HepG2 (cell line): ENCODE measurements at regions not wholly inside any gene's neighbourhood (a gene's known extent, or its start where the extent isn't known, plus 50 kb on each side); places are given as distances from the start of the nearest gene placed in this dataset.

Experiments
- ATAC-seq: fragments of 200-7000 bp; cut with Tn5 transposase; 3 replicates; pipeline ENCODE4 v1.9.1; 2020; ENCODE audit warnings: mild to moderate bottlenecking, moderate library complexity
- BruUV-seq: library from RNA; stranded (reverse); fragments of 400-500 nt; replicated peaks from 2 replicates; lab custom pipeline; 2021; lab: Mats Ljungman, UMichigan
- CTCF ChIA-PET: fragments of 300-600 bp; formaldehyde crosslinking; extraction: SDS; loops from one replicate; lab custom pipeline; 2021; ENCODE audit warnings: low total read pairs, inconsistent platforms, low intra/inter-chr PET ratio; lab: Yijun Ruan, JAX
- POLR2A ChIA-PET: fragments of 350-600 bp; sonication (Branson Sonifier 250); formaldehyde crosslinking; loops from one replicate; lab custom pipeline; 2020; ENCODE audit warnings: antibody characterized with exemption, inconsistent platforms; lab: Yijun Ruan, JAX
- DNase-seq: peaks from one replicate; pipeline ENCODE4 v3.0.0-alpha.2; 2015; ENCODE audit warnings: low spot score
- FAIRE-seq: peaks from 3 replicates; lab custom pipeline; 2011; peaks lifted over from hg19 to GRCh38; lab: Jason Lieb, UNC
- H2AFZ ChIP-seq: one replicate; pipeline ENCODE4 v1.6.1; 2011; ENCODE audit warnings: low read length, inconsistent platforms
- H3K27ac ChIP-seq: fragments of 300-600 bp; 3 replicates; pipeline ENCODE4 v1.8.0; 2011; ENCODE audit warnings: mixed run types, mild to moderate bottlenecking, mixed read lengths, low read length, inconsistent platforms; ENCODE audit not compliant: insufficient read depth; ENCODE audit errors: extremely low read length
- H3K27me3 ChIP-seq, 2 experiments: fragments of 200-600 bp in 1 of 2; 2 replicates in 1 of 2; 3 replicates in 1 of 2; pipeline versions ENCODE4 v1.6.0 to v1.8.0; 2011; ENCODE audit warnings: low read length in 2 of 2, mild to moderate bottlenecking in 2 of 2, moderate library complexity in 2 of 2, inconsistent platforms in 1 of 2; ENCODE audit not compliant: insufficient read depth in 2 of 2, control insufficient read depth in 1 of 2
- H3K36me3 ChIP-seq, 2 experiments: fragments of 200-600 bp in 1 of 2; replicated peaks in 1 of 2; 2 replicates in 1 of 2; 3 replicates in 1 of 2; pipeline versions ENCODE4 v1.5.1 to v1.8.0; 2011; ENCODE audit warnings: low read length in 2 of 2, inconsistent platforms in 1 of 2; ENCODE audit not compliant: insufficient read depth in 2 of 2, control insufficient read depth in 1 of 2
- H3K4me1 ChIP-seq: 2 replicates; pipeline ENCODE4 v1.5.1; 2012; ENCODE audit warnings: low read length, inconsistent platforms; ENCODE audit not compliant: insufficient read depth
- H3K4me2 ChIP-seq: 2 replicates; pipeline ENCODE4 v1.6.0; 2011; ENCODE audit warnings: low read depth, low read length, inconsistent platforms
- H3K4me3 ChIP-seq, 3 experiments: fragments of 200-600 bp in 1 of 3; sonication (generic), shearing (Covaris generic) in 1 of 3; replicated peaks in 1 of 3; 2 replicates each; pipeline ENCODE4 v1.5.1; 2011 to 2016; ENCODE audit warnings: low read length in 3 of 3, inconsistent platforms in 2 of 3, low read depth in 2 of 3, mild to moderate bottlenecking in 2 of 3, control low read depth in 1 of 3, mixed read lengths in 1 of 3; ENCODE audit not compliant: insufficient read depth in 1 of 3
- H3K79me2 ChIP-seq: one replicate; pipeline ENCODE4 v1.6.1; 2011; ENCODE audit warnings: low read length, inconsistent platforms; ENCODE audit not compliant: insufficient read depth
- H3K9ac ChIP-seq: 2 replicates; pipeline ENCODE4 v1.6.0; 2011; ENCODE audit warnings: mild to moderate bottlenecking, low read depth, low read length, inconsistent platforms; ENCODE audit not compliant: insufficient read depth
- H3K9me3 ChIP-seq: 2 replicates; pipeline ENCODE4 v1.5.1; 2012; ENCODE audit warnings: mild to moderate bottlenecking, low read length
- H4K20me1 ChIP-seq: 2 replicates; pipeline ENCODE4 v1.6.0; 2011; ENCODE audit warnings: inconsistent platforms, mild to moderate bottlenecking, low read length, moderate library complexity; ENCODE audit not compliant: insufficient read depth
- CBX5 ChIP-seq: sonication (generic); formaldehyde crosslinking; IDR thresholded peaks from 2 replicates; pipeline ENCODE4 v1.4.0; 2020; ENCODE audit warnings: missing genetic modification reagents, borderline replicate concordance
- CCDC6 ChIP-seq: sonication (generic); formaldehyde crosslinking; IDR thresholded peaks from 2 replicates; pipeline ENCODE4 v1.8.1; 2022; ENCODE audit warnings: mild to moderate bottlenecking, missing genetic modification reagents, moderate library complexity
- DPF2 ChIP-seq: sonication (generic); formaldehyde crosslinking; IDR thresholded peaks from 2 replicates; pipeline ENCODE4 v1.4.0; 2020; ENCODE audit warnings: mild to moderate bottlenecking, low read depth, missing genetic modification reagents, borderline replicate concordance
- GLMP ChIP-seq: sonication (generic); formaldehyde crosslinking; IDR thresholded peaks from 2 replicates; pipeline ENCODE4 v1.9.0; 2021; ENCODE audit warnings: missing genetic modification reagents, mild to moderate bottlenecking, borderline replicate concordance
- JARID2 ChIP-seq: sonication (generic); formaldehyde crosslinking; IDR thresholded peaks from 2 replicates; pipeline ENCODE4 v1.8.1; 2023; ENCODE audit warnings: missing genetic modification reagents, inconsistent platforms; ENCODE audit not compliant: insufficient replicate concordance
- NPAS2 ChIP-seq: sonication (generic); formaldehyde crosslinking; IDR thresholded peaks from 2 replicates; pipeline ENCODE4 v1.8.0; 2022; ENCODE audit warnings: mild to moderate bottlenecking, missing genetic modification reagents, borderline replicate concordance
- PHF21A ChIP-seq: sonication (generic); formaldehyde crosslinking; IDR thresholded peaks from 2 replicates; pipeline ENCODE4 v1.5.0; 2020; ENCODE audit warnings: mild to moderate bottlenecking, missing genetic modification reagents
- PRMT3 ChIP-seq: sonication (generic); formaldehyde crosslinking; IDR thresholded peaks from 2 replicates; pipeline ENCODE4 v1.8.1; 2022; ENCODE audit warnings: low read depth, mild to moderate bottlenecking, moderate library complexity, missing genetic modification reagents, borderline replicate concordance
- ZMYM3 ChIP-seq: sonication (generic); formaldehyde crosslinking; IDR thresholded peaks from 2 replicates; pipeline ENCODE4 v1.5.1; 2020; ENCODE audit warnings: mild to moderate bottlenecking, missing genetic modification reagents
- ZNF432 ChIP-seq: sonication (generic); formaldehyde crosslinking; IDR thresholded peaks from 2 replicates; pipeline ENCODE4 v1.5.0; 2020; ENCODE audit warnings: missing genetic modification reagents, mild to moderate bottlenecking, borderline replicate concordance
- WGBS: methylation state at CpG from one replicate; pipeline ENCODE4 v1.1.6; 2017; ENCODE audit warnings: low lambda C conversion rate; 5-methylcytosine and 5-hydroxymethylcytosine counted together
- in situ Hi-C: cut with HindIII; loops from 2 replicates; pipeline ENCODE4 v1.10.0; 2017; ENCODE audit warnings: low pct_unique_long_range_greater_than_20kb; ENCODE audit not compliant: extremely low pct_ligation_motif_present
- intact Hi-C: fragments of 100-400 bp; cut with micrococcal nuclease; formaldehyde crosslinking; loops from one replicate; pipeline ENCODE4 v1.10.0; 2022; ENCODE audit not compliant: unreplicated experiment

DNA sequence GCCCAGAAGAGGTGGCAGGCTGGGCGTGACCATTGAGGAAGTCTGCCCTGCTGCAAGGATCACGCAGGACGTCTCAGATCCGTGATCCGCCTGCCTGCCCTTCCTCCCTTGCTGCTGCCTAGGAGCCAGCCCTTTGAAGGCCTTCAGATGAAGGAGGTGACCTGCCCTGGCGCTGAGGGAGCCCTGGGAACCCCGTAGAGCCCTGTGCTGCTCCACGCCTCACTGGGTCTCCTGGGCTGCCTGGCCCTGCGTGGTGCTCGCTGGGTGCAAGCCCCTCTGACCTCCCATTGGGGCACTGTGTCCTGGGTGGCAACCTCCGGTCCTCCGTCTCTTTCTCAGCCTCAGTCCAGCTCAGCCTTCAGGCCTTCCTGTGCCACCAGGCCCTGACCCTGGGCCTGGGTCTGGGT, 295.3 kb upstream of the IRX4 start:
- Histone ChIP-seq H3K4me1 (no peaks in the 10 kb centered on the region), H3K4me3 (no peak overlapping the region), H4K20me1 (no peaks in the 10 kb centered on the region), H3K4me2 (no peak overlapping the region), H2AFZ (no peak overlapping the region), H3K9ac (no peak overlapping the region), H3K36me3 (no peaks in the 10 kb centered on the region), H3K79me2 (no peaks in the 10 kb centered on the region), H3K9me3 (no peaks in the 10 kb centered on the region), H3K27ac (no peak overlapping the region), H3K27me3 (peaks cover 3 to 41% of the 10 kb centered on the region in 2 experiments)
- FAIRE-seq: no peak
- 26% methylated on average over 5 of the region's 12 CpGs for WGBS
- no TSS peak for BruUV-seq
- in situ Hi-C loops: no loop called here
- no peak for DNase-seq
- ATAC-seq: no peak
- intact Hi-C loops: no loop called here
- no peak for TF ChIP-seq ZMYM3
- TF ChIP-seq GLMP (CRISPR knock-in tag): no peak
- no peak for TF ChIP-seq NPAS2 (CRISPR knock-in tag)
- no peak for TF ChIP-seq PHF21A (CRISPR knock-in tag)
- no peak for TF ChIP-seq JARID2 (CRISPR knock-in tag)
- TF ChIP-seq CCDC6: no peak
- no peak for TF ChIP-seq DPF2 (CRISPR knock-in tag)
- TF ChIP-seq PRMT3 (CRISPR knock-in tag): no peak
- no peak for TF ChIP-seq CBX5 (CRISPR knock-in tag)
- TF ChIP-seq ZNF432 (CRISPR knock-in tag): no peak
- POLR2A ChIA-PET: no interaction called here
- CTCF ChIA-PET: no interaction called here
